ENCODE measurements at regions not wholly inside any gene's neighbourhood (a gene's known extent, or its start where the extent isn't known, plus 50 kb on each side); places are given as distances from the start of the nearest gene placed in this dataset.

- no peak for ATAC-seq
- intact Hi-C loops (cut with DNase I) = no loop called here
Measured at GRCh38 chr4:41471126-41472071, 66.6 kb upstream of the LIMCH1 start.

GRCh38 chr4:41472081-41472480 is 65.9 kb upstream of the LIMCH1 start:
- DNase-seq (ENCODE audit: missing footprints) (no peak), ATAC-seq (no peak)
- intact Hi-C loops (cut with DNase I) = no loop called here

More at GRCh38 chr4:41471126-41472071, 66.6 kb upstream of the LIMCH1 start:
- no peak for DNase-seq (ENCODE audit: missing footprints)

GRCh38 chr4:41473176-41473575 is 64.8 kb upstream of the LIMCH1 start:
- intact Hi-C loops (cut with DNase I) = no loop called here
- no peak for ATAC-seq
- DNase-seq (ENCODE audit: missing footprints) = no peak

- intact Hi-C loops (cut with DNase I) = no loop called here
- ATAC-seq (no peak), DNase-seq (ENCODE audit: missing footprints) (no peak)
Measured at GRCh38 chr4:41475402-41475801, 62.6 kb upstream of the LIMCH1 start.

- no peak for ATAC-seq
- intact Hi-C loops (cut with DNase I) = no loop called here
Measured at GRCh38 chr4:41476310-41476885, 61.6 kb upstream of the LIMCH1 start.

GRCh38 chr4:41477181-41477905 is 60.6 kb upstream of the LIMCH1 start:
- intact Hi-C loops (cut with DNase I) = no loop called here
- DNase-seq (ENCODE audit: missing footprints) (no peak), ATAC-seq (no peak)

More at GRCh38 chr4:41476310-41476885, 61.6 kb upstream of the LIMCH1 start:
- DNase-seq (ENCODE audit: missing footprints) = no peak

GRCh38 chr4:41478518-41478917 is 59.4 kb upstream of the LIMCH1 start:
- ATAC-seq (no peak), DNase-seq (ENCODE audit: missing footprints) (no peak)
- intact Hi-C loops (cut with DNase I) = no loop called here

GRCh38 chr4:41480896-41481311 is 57.1 kb upstream of the LIMCH1 start:
- no peak for ATAC-seq
- intact Hi-C loops (cut with DNase I) = no loop called here
- no peak for DNase-seq (ENCODE audit: missing footprints)

GRCh38 chr4:41483771-41484170 is 54.2 kb upstream of the LIMCH1 start:
- DNase-seq (ENCODE audit: missing footprints) (no peak), ATAC-seq (no peak)
- intact Hi-C loops (cut with DNase I) = no loop called here

GRCh38 chr4:41485041-41485440 is 52.9 kb upstream of the LIMCH1 start:
- ATAC-seq (no peak), DNase-seq (ENCODE audit: missing footprints) (no peak)
- intact Hi-C loops (cut with DNase I) = no loop called here

- intact Hi-C loops (cut with DNase I) = no loop called here
- ATAC-seq = no peak
- DNase-seq (ENCODE audit: missing footprints) = no peak
Measured at GRCh38 chr4:41487868-41488440, 50.0 kb upstream of the LIMCH1 start.
